ENCODE measurements at regions not wholly inside any gene's neighbourhood (a gene's known extent, or its start where the extent isn't known, plus 50 kb on each side); places are given as distances from the start of the nearest gene placed in this dataset.
"Not testable (repeated sequence)": the region's sequence is repeated elsewhere in the genome, so short reads cannot be mapped to it uniquely, and the experiment has no call there.

GRCh38 chr7:135872861-135873260 lies 104.3 kb downstream of the MTPN start:
- H3K4me3 ChIP-seq (ENCODE audit: low read depth, poor library complexity, severe bottlenecking); DNase-seq (ENCODE audit: low spot score in 2 of 2); intact Hi-C loops (cut with DNase I; ENCODE audit: low total_unique reads): not testable (repeated sequence)
- 93 to 96% methylated on average over 4 of the region's 4 CpGs for WGBS, 2 donors

GRCh38 chr7:135862586-135863340 lies 114.2 kb upstream of the FAM180A start:
- 56 to 62% methylated on average over 8 of the region's 8 CpGs for WGBS, 2 donors
- no peak for DNase-seq (ENCODE audit: low spot score in 2 of 2)
- intact Hi-C loops (cut with DNase I; ENCODE audit: low total_unique reads) = no loop called here
- no peak overlapping the region for H3K4me3 ChIP-seq (ENCODE audit: low read depth, poor library complexity, severe bottlenecking)
- TF ChIP-seq CTCF (IDR thresholded peaks at IDR 0.05) = no peak
- TF ChIP-seq POLR2A (IDR thresholded peaks at IDR 0.05) = no peak

GRCh38 chr7:135859538-135859937 lies 110.9 kb upstream of the FAM180A start:
- TF ChIP-seq POLR2A (IDR thresholded peaks at IDR 0.05) = no peak
- no peak for TF ChIP-seq CTCF (IDR thresholded peaks at IDR 0.05)
- intact Hi-C loops (cut with DNase I; ENCODE audit: low total_unique reads) = no loop called here
- no peak for DNase-seq (ENCODE audit: low spot score in 2 of 2)
- no peak overlapping the region for H3K4me3 ChIP-seq (ENCODE audit: low read depth, poor library complexity, severe bottlenecking)
- WGBS, 2 donors = 87 to 88% methylated on average over 2 of the region's 2 CpGs

- TF ChIP-seq CTCF (IDR thresholded peaks at IDR 0.05) (no peak), POLR2A (IDR thresholded peaks at IDR 0.05) (no peak)
- H3K4me3 ChIP-seq (ENCODE audit: low read depth, poor library complexity, severe bottlenecking) = no peak overlapping the region
- intact Hi-C loops (cut with DNase I; ENCODE audit: low total_unique reads) = no loop called here
- DNase-seq (ENCODE audit: low spot score in 2 of 2) = no peak
- 87 to 100% methylated on average over 4 to 5 of the region's 6 CpGs for WGBS, 2 donors
Measured at GRCh38 chr7:135858851-135859250, 110.2 kb upstream of the FAM180A start.

GRCh38 chr7:135858379-135858778 lies 109.8 kb upstream of the FAM180A start:
- no peak overlapping the region for H3K4me3 ChIP-seq (ENCODE audit: low read depth, poor library complexity, severe bottlenecking)
- intact Hi-C loops (cut with DNase I; ENCODE audit: low total_unique reads) = no loop called here
- 70 to 82% methylated on average over 2 of the region's 4 CpGs for WGBS, 2 donors
- TF ChIP-seq POLR2A (IDR thresholded peaks at IDR 0.05) (no peak), CTCF (IDR thresholded peaks at IDR 0.05) (no peak)
- DNase-seq (ENCODE audit: low spot score in 2 of 2) = no peak

GRCh38 chr7:135857519-135858274 lies 109.1 kb upstream of the FAM180A start:
- DNase-seq (ENCODE audit: low spot score in 2 of 2) = no peak
- TF ChIP-seq CTCF (IDR thresholded peaks at IDR 0.05) (no peak), POLR2A (IDR thresholded peaks at IDR 0.05) (no peak)
- WGBS, 2 donors = 84 to 88% methylated on average over 3 of the region's 3 CpGs
- intact Hi-C loops (cut with DNase I; ENCODE audit: low total_unique reads) = no loop called here
- no peak overlapping the region for H3K4me3 ChIP-seq (ENCODE audit: low read depth, poor library complexity, severe bottlenecking)

Measured in lower leg skin (tissue), 4 donors.